Sigmoid colon (tissue), 6 donors: ENCODE measurements at regions not wholly inside any gene's neighbourhood (a gene's known extent, or its start where the extent isn't known, plus 50 kb on each side); places are given as distances from the start of the nearest gene placed in this dataset.
"Not testable (repeated sequence)": the region's sequence is repeated elsewhere in the genome, so short reads cannot be mapped to it uniquely, and the experiment has no call there.

Experiments
- DNase-seq: peaks from one replicate; pipeline ENCODE4 v3.0.0-alpha.2; 2019
- H3K27ac ChIP-seq, 4 donors: fragments of 200-600 bp; sonication (generic); one replicate each; pipeline ENCODE4 v1.5.1; 2016 to 2019; ENCODE audit warnings: mild to moderate bottlenecking in 1 of 4
- H3K27me3 ChIP-seq, 3 donors: fragments of 200-600 bp; sonication (generic); one replicate each; pipeline ENCODE4 v1.5.1; 2019; ENCODE audit warnings: mild to moderate bottlenecking in 1 of 3
- H3K36me3 ChIP-seq, 4 donors: fragments of 200-600 bp; sonication (generic); one replicate each; pipeline ENCODE4 v1.5.1; 2016 to 2019
- H3K4me1 ChIP-seq, 4 donors: fragments of 200-600 bp; sonication (generic); one replicate each; pipeline ENCODE4 v1.5.1; 2017 to 2019
- H3K4me3 ChIP-seq, 4 donors: fragments of 200-600 bp; sonication (generic); one replicate each; pipeline ENCODE4 v1.5.1; 2017 to 2019; ENCODE audit warnings: mild to moderate bottlenecking in 2 of 4, moderate library complexity in 1 of 4
- H3K9me3 ChIP-seq, 4 donors: fragments of 200-600 bp in 3 of 4; sonication (generic) in 3 of 4; one replicate each; pipeline versions ENCODE4 v1.5.1 to v1.6.1; 2013 to 2019
- CTCF ChIP-seq, 4 experiments: fragments of 450-650 bp in 3 of 4; fragments of 200-600 bp in 1 of 4; IDR thresholded peaks; one replicate each; pipeline ENCODE4 v1.5.1; 2016 to 2019; ENCODE audit warnings: antibody characterized with exemption in 4 of 4, mild to moderate bottlenecking in 3 of 4, moderate library complexity in 2 of 4
- EP300 ChIP-seq, 4 donors: sonication (generic); formaldehyde crosslinking; IDR thresholded peaks; one replicate each; pipeline ENCODE4 v1.6.1; 2017; ENCODE audit warnings: antibody characterized with exemption in 4 of 4
- POLR2A ChIP-seq, 2 donors: fragments of 450-650 bp; IDR thresholded peaks; one replicate each; pipeline ENCODE4 v1.6.1; 2016; ENCODE audit warnings: antibody characterized with exemption in 2 of 2, mild to moderate bottlenecking in 2 of 2, moderate library complexity in 2 of 2
- POLR2AphosphoS5 ChIP-seq, 4 donors: sonication (generic); formaldehyde crosslinking; IDR thresholded peaks; one replicate each; pipeline ENCODE4 v1.6.1; 2017; ENCODE audit warnings: antibody characterized with exemption in 4 of 4
- WGBS, 2 donors: extraction: QIAGEN DNeasy Blood & Tissue Kit; methylation state at CpG; one replicate each; pipeline ENCODE4 v1.1.7; 2013; 5-methylcytosine and 5-hydroxymethylcytosine counted together
- intact Hi-C: fragments of 100-400 bp; cut with DNase I; formaldehyde crosslinking; loops from one replicate; pipeline ENCODE4 v1.15.1; 2023
- donor health status: healthy with polysubstance abuse.
- donor health status: healthy.

GRCh38 chr10:42533866-42534265, 104.5 kb downstream of the ZNF33B start:
- H3K27me3 ChIP-seq, H3K27ac ChIP-seq, intact Hi-C loops, H3K4me1 ChIP-seq, H3K4me3 ChIP-seq, DNase-seq: not testable (repeated sequence)
- peaks cover 9 to 40% (median 31%) of the 10 kb centered on the region in 4 donors for H3K9me3 ChIP-seq
- peaks cover 0 to 27% (median 5%) of the 10 kb centered on the region in 4 donors for H3K36me3 ChIP-seq

- DNase-seq, result no peak
- no peak overlapping the region for H3K27ac ChIP-seq
- WGBS, 2 donors, result 95 to 100% methylated on average over 1 of the region's 1 CpG
- H3K36me3 ChIP-seq, result peaks cover 0 to 20% (median 3%) of the 10 kb centered on the region in 4 donors
- TF ChIP-seq CTCF (IDR thresholded peaks at IDR 0.05) (no peak), EP300 (IDR thresholded peaks at IDR 0.05) (no peak), POLR2A (IDR thresholded peaks at IDR 0.05) (no peak), POLR2AphosphoS5 (IDR thresholded peaks at IDR 0.05) (no peak)
- H3K9me3 ChIP-seq, result peaks cover 7 to 42% (median 31%) of the 10 kb centered on the region in 4 donors
- H3K4me3 ChIP-seq, result no peak overlapping the region
- intact Hi-C loops, result no loop called here
- H3K4me1 ChIP-seq, result no peaks in the 10 kb centered on the region
- no peaks in the 10 kb centered on the region for H3K27me3 ChIP-seq
Measured at GRCh38 chr10:42532996-42533395, 105.4 kb downstream of the ZNF33B start.

GRCh38 chr10:42523098-42523497, 115.3 kb downstream of the ZNF33B start:
- H3K27ac ChIP-seq, result no peak overlapping the region
- peaks cover 37 to 75% (median 53%) of the 10 kb centered on the region in 4 donors for H3K9me3 ChIP-seq
- intact Hi-C loops, result no loop called here
- WGBS, 2 donors, result 95 to 96% methylated on average over 2 of the region's 2 CpGs
- no peaks in the 10 kb centered on the region for H3K27me3 ChIP-seq
- no peak for DNase-seq
- no peak overlapping the region for H3K4me3 ChIP-seq
- H3K4me1 ChIP-seq, result no peaks in the 10 kb centered on the region
- no peak for TF ChIP-seq POLR2AphosphoS5 (IDR thresholded peaks at IDR 0.05)
- peaks cover 15 to 63% (median 44%) of the 10 kb centered on the region in 4 donors for H3K36me3 ChIP-seq

- H3K27me3 ChIP-seq, result no peaks in the 10 kb centered on the region
- H3K4me3 ChIP-seq, result no peak overlapping the region
- peaks cover 54 to 94% (median 76%) of the 10 kb centered on the region in 4 donors for H3K9me3 ChIP-seq
- intact Hi-C loops, result no loop called here
- H3K27ac ChIP-seq, result no peak overlapping the region
- peaks cover 15 to 53% (median 41%) of the 10 kb centered on the region in 4 donors for H3K36me3 ChIP-seq
- TF ChIP-seq POLR2A (IDR thresholded peaks at IDR 0.05) (no peak), CTCF (IDR thresholded peaks at IDR 0.05) (no peak), EP300 (IDR thresholded peaks at IDR 0.05) (no peak), POLR2AphosphoS5 (IDR thresholded peaks at IDR 0.05) (no peak)
- DNase-seq, result no peak
- 88 to 93% methylated on average over 5 of the region's 5 CpGs for WGBS, 2 donors
- H3K4me1 ChIP-seq, result no peaks in the 10 kb centered on the region
Measured at GRCh38 chr10:42519761-42520460, 118.5 kb downstream of the ZNF33B start.

GRCh38 chr10:42519079-42519478, 119.3 kb downstream of the ZNF33B start:
- WGBS, 2 donors, result 95% methylated on average over 2 of the region's 2 CpGs
- Histone ChIP-seq H3K9me3 (peaks cover 54 to 95% (median 81%) of the 10 kb centered on the region in 4 donors), H3K36me3 (peaks cover 15 to 45% (median 37%) of the 10 kb centered on the region in 4 donors)

More at GRCh38 chr10:42519079-42519478, 119.3 kb downstream of the ZNF33B start:
- H3K27me3 ChIP-seq, result no peaks in the 10 kb centered on the region
- no peaks in the 10 kb centered on the region for H3K4me1 ChIP-seq
- H3K4me3 ChIP-seq, result no peak overlapping the region
- TF ChIP-seq EP300 (IDR thresholded peaks at IDR 0.05), result no peak
- TF ChIP-seq CTCF (IDR thresholded peaks at IDR 0.05), result no peak
- TF ChIP-seq POLR2A (IDR thresholded peaks at IDR 0.05), result no peak
- no peak for TF ChIP-seq POLR2AphosphoS5 (IDR thresholded peaks at IDR 0.05)
- no peak for DNase-seq
- H3K27ac ChIP-seq, result no peak overlapping the region
- intact Hi-C loops, result no loop called here
